Panc1 (cell line): ENCODE measurements at regions not wholly inside any gene's neighbourhood (a gene's known extent, or its start where the extent isn't known, plus 50 kb on each side); places are given as distances from the start of the nearest gene placed in this dataset.

Source experiments
- ATAC-seq: fragments of 200-7000 bp; cut with Tn5 transposase; 2 replicates; pipeline ENCODE4 v1.9.1; 2020; ENCODE audit warnings: mild to moderate bottlenecking, moderate library complexity
- BruUV-seq: library from RNA; stranded (reverse); fragments of 400-500 nt; replicated peaks from 2 replicates; lab custom pipeline; 2021; lab: Mats Ljungman, UMichigan
- CTCF ChIA-PET: fragments of 300-600 bp; sonication (Branson Sonifier 250); formaldehyde crosslinking; loops from one replicate; lab custom pipeline; 2022; ENCODE audit warnings: antibody characterized with exemption; lab: Charles Lee
- POLR2A ChIA-PET: fragments of 300-600 bp; sonication (Branson Sonifier 250); formaldehyde crosslinking; loops from one replicate; lab custom pipeline; 2022; ENCODE audit warnings: antibody characterized with exemption; lab: Charles Lee
- DNase-seq: peaks from one replicate; pipeline ENCODE4 v3.0.0-alpha.2; 2010; ENCODE audit warnings: low read depth, low spot score
- H3K27ac ChIP-seq: 2 replicates; pipeline ENCODE4 v1.5.1; 2011; ENCODE audit warnings: mild to moderate bottlenecking, low read length, inconsistent platforms
- H3K27me3 ChIP-seq: fragments of 200-500 bp; sonication (Bioruptor generic); 2 replicates; pipeline ENCODE4 v1.6.0; 2014; ENCODE audit warnings: low read length, inconsistent platforms; ENCODE audit not compliant: control insufficient read depth, insufficient read depth
- H3K36me3 ChIP-seq: fragments of 200-500 bp; sonication (Bioruptor generic); 2 replicates; pipeline ENCODE4 v1.5.1; 2014; ENCODE audit warnings: inconsistent platforms, mild to moderate bottlenecking, low read length, moderate library complexity; ENCODE audit not compliant: control insufficient read depth, insufficient read depth
- H3K4me1 ChIP-seq: 2 replicates; pipeline ENCODE4 v1.5.1; 2011; ENCODE audit warnings: inconsistent platforms, mild to moderate bottlenecking, low read length, moderate library complexity; ENCODE audit not compliant: control insufficient read depth, insufficient read depth
- H3K4me3 ChIP-seq, 2 experiments: 2 replicates each; pipeline ENCODE4 v1.5.1; 2011 to 2012; ENCODE audit warnings: low read depth in 2 of 2, low read length in 2 of 2, mild to moderate bottlenecking in 2 of 2, inconsistent platforms in 1 of 2, moderate library complexity in 1 of 2
- H3K9me3 ChIP-seq: fragments of 200-500 bp; sonication (Bioruptor generic); 2 replicates; pipeline ENCODE4 v1.5.1; 2014; ENCODE audit warnings: low read depth, mild to moderate bottlenecking, inconsistent platforms, low read length, moderate library complexity; ENCODE audit not compliant: control insufficient read depth, insufficient read depth
- POLR2AphosphoS5 ChIP-seq: IDR thresholded peaks from 2 replicates; pipeline ENCODE4 v1.6.1; 2012; ENCODE audit warnings: mild to moderate bottlenecking, low read depth, low read length, moderate library complexity
- SIN3A ChIP-seq: IDR thresholded peaks from 2 replicates; pipeline ENCODE4 v1.6.1; 2012; ENCODE audit warnings: low read depth, mild to moderate bottlenecking, low read length, moderate library complexity, borderline replicate concordance; ENCODE audit not compliant: insufficient read depth
- TCF7L2 ChIP-seq: IDR thresholded peaks from 2 replicates; pipeline ENCODE4 v1.6.1; 2011; ENCODE audit warnings: mild to moderate bottlenecking, low read depth, low read length, inconsistent platforms
- in situ Hi-C: cut with HindIII; loops from 2 replicates; pipeline ENCODE4 v1.10.0; 2016; ENCODE audit warnings: low sequenced_read_pairs, low pct_unique_long_range_greater_than_20kb
- intact Hi-C: fragments of 100-400 bp; cut with micrococcal nuclease; formaldehyde crosslinking; loops from one replicate; pipeline ENCODE4 v1.10.0; 2022; ENCODE audit not compliant: unreplicated experiment
- TF ChIP-seq, protein P1 (sequence below), 2 experiments: IDR thresholded peaks; 2 replicates each; pipeline ENCODE4 v1.6.1; 2011 to 2012; ENCODE audit warnings: low read depth in 2 of 2, control low read depth in 1 of 2, low read length in 1 of 2, mild to moderate bottlenecking in 1 of 2, moderate library complexity in 1 of 2; ENCODE audit not compliant: insufficient read depth in 1 of 2
- TF ChIP-seq, protein P2 (sequence below): fragments of 450-650 bp; IDR thresholded peaks from 2 replicates; pipeline ENCODE4 v1.5.1; 2017; ENCODE audit warnings: mild to moderate bottlenecking

DNA sequence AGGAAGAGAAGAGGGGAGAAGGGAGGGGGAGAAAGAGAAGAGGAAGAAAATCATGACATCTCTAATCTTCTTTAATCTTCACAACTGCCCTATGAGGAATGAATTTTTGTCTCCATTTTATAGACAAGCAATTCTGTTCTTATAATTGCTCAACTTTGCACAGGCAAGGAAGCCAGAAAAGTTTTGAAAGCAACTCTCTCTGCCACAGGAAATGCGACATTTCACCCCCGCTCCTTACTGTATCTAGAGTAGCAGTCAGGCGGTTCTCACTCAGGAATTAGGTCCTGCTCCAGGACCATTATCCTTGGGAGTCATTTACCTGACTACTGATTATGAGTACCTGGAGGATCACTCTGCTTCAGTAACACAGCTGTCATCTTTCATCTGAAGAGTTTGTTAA lies 69.2 kb upstream of the FAM9A start:
- ATAC-seq, result no peak
- Histone ChIP-seq H3K9me3 (no peaks in the 10 kb centered on the region), H3K27me3 (no peaks in the 10 kb centered on the region), H3K27ac (no peak overlapping the region), H3K4me1 (no peaks in the 10 kb centered on the region), H3K4me3 (no peak overlapping the region), H3K36me3 (no peaks in the 10 kb centered on the region)
- POLR2A ChIA-PET, result no interaction called here
- no TSS peak for BruUV-seq
- intact Hi-C loops, result no loop called here
- no peak for DNase-seq
- in situ Hi-C loops, result no loop called here
- TF ChIP-seq, protein P1, sequence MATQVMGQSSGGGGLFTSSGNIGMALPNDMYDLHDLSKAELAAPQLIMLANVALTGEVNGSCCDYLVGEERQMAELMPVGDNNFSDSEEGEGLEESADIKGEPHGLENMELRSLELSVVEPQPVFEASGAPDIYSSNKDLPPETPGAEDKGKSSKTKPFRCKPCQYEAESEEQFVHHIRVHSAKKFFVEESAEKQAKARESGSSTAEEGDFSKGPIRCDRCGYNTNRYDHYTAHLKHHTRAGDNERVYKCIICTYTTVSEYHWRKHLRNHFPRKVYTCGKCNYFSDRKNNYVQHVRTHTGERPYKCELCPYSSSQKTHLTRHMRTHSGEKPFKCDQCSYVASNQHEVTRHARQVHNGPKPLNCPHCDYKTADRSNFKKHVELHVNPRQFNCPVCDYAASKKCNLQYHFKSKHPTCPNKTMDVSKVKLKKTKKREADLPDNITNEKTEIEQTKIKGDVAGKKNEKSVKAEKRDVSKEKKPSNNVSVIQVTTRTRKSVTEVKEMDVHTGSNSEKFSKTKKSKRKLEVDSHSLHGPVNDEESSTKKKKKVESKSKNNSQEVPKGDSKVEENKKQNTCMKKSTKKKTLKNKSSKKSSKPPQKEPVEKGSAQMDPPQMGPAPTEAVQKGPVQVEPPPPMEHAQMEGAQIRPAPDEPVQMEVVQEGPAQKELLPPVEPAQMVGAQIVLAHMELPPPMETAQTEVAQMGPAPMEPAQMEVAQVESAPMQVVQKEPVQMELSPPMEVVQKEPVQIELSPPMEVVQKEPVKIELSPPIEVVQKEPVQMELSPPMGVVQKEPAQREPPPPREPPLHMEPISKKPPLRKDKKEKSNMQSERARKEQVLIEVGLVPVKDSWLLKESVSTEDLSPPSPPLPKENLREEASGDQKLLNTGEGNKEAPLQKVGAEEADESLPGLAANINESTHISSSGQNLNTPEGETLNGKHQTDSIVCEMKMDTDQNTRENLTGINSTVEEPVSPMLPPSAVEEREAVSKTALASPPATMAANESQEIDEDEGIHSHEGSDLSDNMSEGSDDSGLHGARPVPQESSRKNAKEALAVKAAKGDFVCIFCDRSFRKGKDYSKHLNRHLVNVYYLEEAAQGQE (IDR thresholded peaks at IDR 0.05; ENCODE audit: insufficient read depth in 1 of 2, low read depth in 2 of 2, low read length in 1 of 2), result no peak
- no peak for TF ChIP-seq SIN3A
- TF ChIP-seq, protein P2, sequence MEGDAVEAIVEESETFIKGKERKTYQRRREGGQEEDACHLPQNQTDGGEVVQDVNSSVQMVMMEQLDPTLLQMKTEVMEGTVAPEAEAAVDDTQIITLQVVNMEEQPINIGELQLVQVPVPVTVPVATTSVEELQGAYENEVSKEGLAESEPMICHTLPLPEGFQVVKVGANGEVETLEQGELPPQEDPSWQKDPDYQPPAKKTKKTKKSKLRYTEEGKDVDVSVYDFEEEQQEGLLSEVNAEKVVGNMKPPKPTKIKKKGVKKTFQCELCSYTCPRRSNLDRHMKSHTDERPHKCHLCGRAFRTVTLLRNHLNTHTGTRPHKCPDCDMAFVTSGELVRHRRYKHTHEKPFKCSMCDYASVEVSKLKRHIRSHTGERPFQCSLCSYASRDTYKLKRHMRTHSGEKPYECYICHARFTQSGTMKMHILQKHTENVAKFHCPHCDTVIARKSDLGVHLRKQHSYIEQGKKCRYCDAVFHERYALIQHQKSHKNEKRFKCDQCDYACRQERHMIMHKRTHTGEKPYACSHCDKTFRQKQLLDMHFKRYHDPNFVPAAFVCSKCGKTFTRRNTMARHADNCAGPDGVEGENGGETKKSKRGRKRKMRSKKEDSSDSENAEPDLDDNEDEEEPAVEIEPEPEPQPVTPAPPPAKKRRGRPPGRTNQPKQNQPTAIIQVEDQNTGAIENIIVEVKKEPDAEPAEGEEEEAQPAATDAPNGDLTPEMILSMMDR, result no peak
- no peak for TF ChIP-seq POLR2AphosphoS5
- TF ChIP-seq TCF7L2, result no peak
- CTCF ChIA-PET, result no interaction called here

- Histone ChIP-seq H3K27ac (no peak overlapping the region), H3K27me3 (no peaks in the 10 kb centered on the region), H3K4me1 (no peaks in the 10 kb centered on the region), H3K36me3 (no peaks in the 10 kb centered on the region), H3K9me3 (no peaks in the 10 kb centered on the region), H3K4me3 (no peak overlapping the region)
- ATAC-seq (no peak), DNase-seq (no peak)
- ChIA-PET CTCF (no interaction called here), POLR2A (no interaction called here)
- no TSS peak for BruUV-seq
- TF ChIP-seq SIN3A (no peak), TCF7L2 (no peak), POLR2AphosphoS5 (no peak)
- TF ChIP-seq, protein P2, result no peak
- TF ChIP-seq, protein P1 (IDR thresholded peaks at IDR 0.05; ENCODE audit: insufficient read depth in 1 of 2, low read depth in 2 of 2, low read length in 1 of 2), result no peak
- in situ Hi-C loops, result no loop called here
- intact Hi-C loops, result no loop called here
Observed at GRCh38 chrX:8869812-8870211, 68.6 kb upstream of the FAM9A start.
